ENCODE measurements at regions not wholly inside any gene's neighbourhood (a gene's known extent, or its start where the extent isn't known, plus 50 kb on each side); places are given as distances from the start of the nearest gene placed in this dataset.
"Not testable (repeated sequence)": the region's sequence is repeated elsewhere in the genome, so short reads cannot be mapped to it uniquely, and the experiment has no call there.

DNA sequence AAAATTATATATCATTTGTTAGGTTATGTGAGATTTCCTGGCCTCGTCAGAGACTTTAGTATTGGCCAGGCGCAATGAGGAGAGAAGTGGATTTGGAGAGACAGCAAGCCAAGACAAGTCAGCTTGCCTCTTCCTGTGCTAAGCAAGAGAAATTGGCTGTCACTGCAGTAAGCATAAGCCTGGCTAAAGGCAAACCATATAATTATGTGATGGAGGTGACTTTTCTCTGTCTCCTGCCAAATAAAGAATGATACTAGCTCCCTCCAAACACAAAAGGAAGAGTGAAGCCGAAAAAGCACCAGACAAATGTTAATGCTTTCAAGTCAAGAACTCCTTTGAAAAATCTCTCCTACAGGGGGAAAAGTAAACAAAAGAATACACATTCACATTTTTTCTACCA lies 2246.0 kb downstream of the ARAP2 start:
- H3K4me3 ChIP-seq (ENCODE audit: low read depth, low read length) = no peak overlapping the region
- TF ChIP-seq CTCF (IDR thresholded peaks at IDR 0.05; ENCODE audit: control insufficient read depth, extremely low read depth, insufficient read depth) = no peak
- no peak for DNase-seq (ENCODE audit: low read depth)

GRCh38 chr4:34000356-34000755 lies 2244.0 kb downstream of the ARAP2 start:
- H3K4me3 ChIP-seq (ENCODE audit: low read depth, low read length) = no peak overlapping the region
- no peak for TF ChIP-seq CTCF (IDR thresholded peaks at IDR 0.05; ENCODE audit: control insufficient read depth, extremely low read depth, insufficient read depth)
- no peak for DNase-seq (ENCODE audit: low read depth)

- not testable (repeated sequence) for H3K4me3 ChIP-seq (ENCODE audit: low read depth, low read length); DNase-seq (ENCODE audit: low read depth)
Measured at GRCh38 chr4:34006540-34006939, 2237.8 kb downstream of the ARAP2 start.

- TF ChIP-seq CTCF (IDR thresholded peaks at IDR 0.05; ENCODE audit: control insufficient read depth, extremely low read depth, insufficient read depth) = no peak
- DNase-seq (ENCODE audit: low read depth) = no peak
- H3K4me3 ChIP-seq (ENCODE audit: low read depth, low read length) = no peak overlapping the region
Measured at GRCh38 chr4:34009951-34010350, 2234.4 kb downstream of the ARAP2 start.

- no peak for TF ChIP-seq CTCF (IDR thresholded peaks at IDR 0.05; ENCODE audit: control insufficient read depth, extremely low read depth, insufficient read depth)
- no peak for DNase-seq (ENCODE audit: low read depth)
- no peak overlapping the region for H3K4me3 ChIP-seq (ENCODE audit: low read depth, low read length)
Measured at GRCh38 chr4:34010751-34011519, 2233.4 kb downstream of the ARAP2 start.

GRCh38 chr4:34035225-34035624 lies 2209.1 kb downstream of the ARAP2 start:
- no peak overlapping the region for H3K4me3 ChIP-seq (ENCODE audit: low read depth, low read length)
- DNase-seq (ENCODE audit: low read depth) = no peak
- no peak for TF ChIP-seq CTCF (IDR thresholded peaks at IDR 0.05; ENCODE audit: control insufficient read depth, extremely low read depth, insufficient read depth)

DNA sequence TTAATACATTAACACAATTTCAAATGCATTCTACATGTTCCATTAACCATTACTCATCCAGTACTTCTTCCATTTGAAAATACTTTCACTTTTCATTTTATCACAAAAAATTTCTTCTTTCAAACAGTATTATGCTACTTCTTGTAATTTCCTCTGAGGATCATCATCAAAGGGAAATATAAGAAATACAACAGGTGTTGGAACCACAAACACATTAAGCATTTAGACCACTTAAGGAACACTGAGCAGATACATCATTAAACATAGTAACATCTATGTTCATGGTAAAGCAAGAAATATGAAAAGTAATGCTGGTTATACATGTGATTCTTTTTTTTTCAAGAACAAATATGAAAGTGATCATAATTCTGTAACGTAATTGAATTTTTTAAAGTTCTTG lies 2207.0 kb downstream of the ARAP2 start:
- no peak overlapping the region for H3K4me3 ChIP-seq (ENCODE audit: low read depth, low read length)
- no peak for DNase-seq (ENCODE audit: low read depth)

More for the DNA sequence above, 2207.0 kb downstream of the ARAP2 start:
- TF ChIP-seq CTCF (IDR thresholded peaks at IDR 0.05; ENCODE audit: control insufficient read depth, extremely low read depth, insufficient read depth) = no peak

Measured in LNCaP clone FGC (cell line).